OCI-LY3 (cell line): ENCODE measurements at regions not wholly inside any gene's neighbourhood (a gene's known extent, or its start where the extent isn't known, plus 50 kb on each side); places are given as distances from the start of the nearest gene placed in this dataset.

Source experiments
- CTCF ChIP-seq: fragments of 200-600, 300-600 bp; sonication (generic); IDR thresholded peaks from 2 replicates; pipeline ENCODE4 v1.5.1; 2014; ENCODE audit warnings: antibody characterized with exemption, low read length, low read depth
- EZH2phosphoT487 ChIP-seq: fragments of 200-600 bp; shearing (Covaris generic); IDR thresholded peaks from 2 replicates; pipeline ENCODE4 v1.6.1; 2018; ENCODE audit warnings: antibody characterized with exemption, mixed run types, low read depth

GRCh38 chr4:20512985-20513384 is 187.3 kb upstream of the PACRGL start:
- TF ChIP-seq CTCF (no peak), EZH2phosphoT487 (no peak)
